Pons (tissue), 1 donor: ENCODE measurements at regions not wholly inside any gene's neighbourhood (a gene's known extent, or its start where the extent isn't known, plus 50 kb on each side); places are given as distances from the start of the nearest gene placed in this dataset.
"Not testable (repeated sequence)": the region's sequence is repeated elsewhere in the genome, so short reads cannot be mapped to it uniquely, and the experiment has no call there.

Experiments
- DNase-seq: peaks from one replicate; pipeline ENCODE4 v3.0.0-alpha.2; 2016; ENCODE audit warnings: low spot score

DNA sequence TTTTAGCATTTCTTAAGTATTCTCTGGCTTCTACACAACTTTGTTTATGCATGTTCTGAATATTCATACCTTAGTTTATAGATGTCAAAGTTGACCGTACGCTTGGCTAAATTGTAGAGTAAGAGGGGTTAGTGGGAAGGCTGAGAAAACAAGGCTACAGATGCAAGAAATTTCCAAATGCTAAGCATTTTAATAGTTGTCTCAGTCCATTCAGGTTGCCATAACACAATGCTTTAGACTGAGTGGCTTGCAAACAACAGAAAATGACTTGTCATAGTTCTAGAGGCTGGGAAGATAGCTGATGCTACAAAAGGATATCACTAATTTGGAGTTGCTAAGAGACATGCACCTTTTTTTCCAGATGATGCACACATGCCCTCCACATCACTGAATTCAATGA lies 53.0 kb upstream of the C1QTNF3 start:
- not testable (repeated sequence) for DNase-seq

DNA sequence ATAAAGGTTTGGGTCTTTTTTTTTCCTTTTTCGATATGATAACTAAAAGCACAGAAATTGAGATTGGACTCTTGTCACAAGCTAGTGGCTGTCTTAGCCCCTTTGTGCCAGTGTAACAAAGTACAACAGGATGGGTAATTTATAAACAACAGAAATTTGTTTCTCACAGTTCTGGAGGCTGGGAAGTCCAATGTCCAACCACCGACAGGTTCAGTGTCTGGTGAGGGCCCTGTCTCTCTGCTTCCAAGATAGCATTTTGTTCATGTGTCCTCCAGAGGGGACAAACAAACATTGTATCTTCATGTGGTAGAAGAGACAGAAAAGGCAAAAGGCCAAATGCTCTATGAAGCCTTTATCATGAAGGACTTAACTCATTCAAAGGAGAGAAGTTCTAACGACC lies 56.9 kb upstream of the C1QTNF3 start:
- not testable (repeated sequence) for DNase-seq

DNA sequence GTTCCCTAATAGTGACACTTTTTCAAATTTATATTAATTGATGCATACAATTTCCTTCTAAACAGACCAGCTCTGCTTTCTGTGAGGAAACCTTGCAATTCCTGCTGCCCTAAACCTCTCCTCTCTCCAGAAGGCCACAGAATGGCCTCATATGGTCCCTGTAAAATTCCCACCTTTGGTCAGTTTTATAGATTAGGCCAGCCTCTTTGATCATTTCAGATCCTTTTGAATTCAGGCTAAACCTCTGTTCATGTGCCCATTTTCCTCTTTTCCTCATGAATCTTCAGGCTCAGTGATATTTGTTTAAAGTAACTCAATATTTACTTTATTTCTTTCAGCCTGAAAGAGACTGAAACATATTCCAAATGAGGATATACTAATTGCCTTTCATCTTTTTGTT lies 58.6 kb upstream of the C1QTNF3 start:
- not testable (repeated sequence) for DNase-seq

DNA sequence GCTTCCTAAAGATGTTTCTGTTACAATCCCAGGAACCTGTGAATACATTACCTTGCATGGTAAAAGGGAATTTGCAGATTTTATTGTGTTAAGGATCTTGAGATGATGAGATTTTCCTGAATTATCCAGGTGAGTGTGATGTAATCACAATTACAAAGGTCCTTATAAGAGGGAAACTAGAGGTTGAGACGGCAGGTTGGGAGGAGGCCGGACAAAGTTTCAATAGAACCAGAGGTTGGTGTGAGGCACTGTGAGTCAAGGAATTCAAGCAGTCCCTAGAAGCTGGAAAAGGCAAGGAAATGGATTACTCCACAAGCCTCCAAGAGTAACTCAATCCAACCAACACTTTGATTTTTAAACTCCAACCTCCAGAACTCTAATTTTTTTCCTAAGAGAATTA lies 65.9 kb upstream of the C1QTNF3 start:
- DNase-seq = not testable (repeated sequence)

DNA sequence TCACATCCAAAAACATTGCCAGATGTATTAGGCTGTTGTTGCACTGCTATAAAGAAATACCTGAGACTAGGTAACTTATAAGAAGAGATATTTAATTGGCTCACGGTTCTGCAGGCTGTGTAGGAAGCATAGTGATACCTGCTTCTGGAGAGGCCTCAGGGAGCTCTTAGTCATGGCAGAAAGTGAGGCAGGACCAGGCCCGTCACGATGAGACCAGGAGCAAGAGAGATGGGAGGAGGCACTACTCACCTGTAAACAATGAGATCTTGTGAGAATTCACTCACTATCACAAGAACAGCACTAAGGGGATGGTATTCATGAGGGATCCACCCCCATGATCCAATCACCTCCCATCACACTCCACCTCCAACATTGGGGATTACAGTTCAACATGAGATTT lies 81.3 kb upstream of the C1QTNF3 start:
- not testable (repeated sequence) for DNase-seq

DNA sequence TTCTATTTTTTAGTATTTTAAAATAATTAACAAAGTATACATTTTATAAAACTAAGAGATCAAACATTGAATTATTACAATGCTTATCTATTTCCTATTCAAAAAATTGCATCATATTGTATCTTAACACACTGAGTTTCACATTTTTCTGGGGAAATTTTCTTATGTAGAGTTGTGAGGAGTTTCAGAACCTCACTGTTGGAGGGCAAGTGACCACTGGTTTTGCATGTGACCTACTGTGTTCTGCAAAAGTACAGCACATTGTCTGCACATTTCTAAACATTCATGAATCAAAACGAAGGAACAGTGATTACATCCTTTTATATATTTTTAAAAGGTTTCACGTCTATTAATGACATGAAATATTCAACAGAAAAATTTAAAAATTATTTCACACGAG lies 82.3 kb upstream of the C1QTNF3 start:
- not testable (repeated sequence) for DNase-seq

DNA sequence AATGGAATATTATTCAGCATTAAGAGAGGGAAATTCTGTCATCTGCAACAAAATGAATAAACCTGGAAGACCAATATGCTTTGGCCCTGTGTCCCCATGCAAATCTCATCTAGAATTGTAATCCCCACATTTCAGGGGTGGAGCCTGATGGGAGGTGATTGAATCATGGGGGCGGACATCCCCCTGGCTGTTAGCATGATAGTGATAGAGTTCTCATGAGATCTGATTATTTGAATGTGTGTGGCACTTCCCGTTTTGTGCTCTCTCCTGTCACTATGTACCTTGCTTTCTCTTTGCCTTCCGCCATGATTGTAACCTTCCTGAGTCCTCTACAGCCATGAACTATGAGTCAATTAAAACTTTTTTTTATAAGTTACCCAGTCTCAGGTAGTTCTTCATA lies 83.7 kb upstream of the C1QTNF3 start:
- not testable (repeated sequence) for DNase-seq

DNA sequence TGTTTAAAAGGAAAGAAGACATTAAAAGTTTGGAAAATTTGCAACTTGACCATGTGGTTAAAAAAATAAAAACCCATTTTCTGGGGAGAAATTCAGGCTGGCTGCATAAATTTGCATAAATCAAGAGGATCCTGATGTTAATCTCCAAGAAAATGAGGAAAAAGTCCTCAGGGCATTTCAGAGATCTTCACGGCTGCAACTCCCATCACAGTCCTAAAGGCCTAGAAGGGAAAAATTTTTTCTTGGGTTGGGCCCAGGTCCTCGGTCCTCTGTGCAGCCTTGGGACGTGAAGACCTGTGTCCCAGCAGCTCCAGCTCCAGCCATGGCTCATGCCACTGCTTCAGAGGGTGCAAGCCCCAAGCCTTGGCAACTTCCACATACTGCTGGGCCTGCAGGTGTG lies 84.8 kb upstream of the C1QTNF3 start:
- DNase-seq = not testable (repeated sequence)

DNA sequence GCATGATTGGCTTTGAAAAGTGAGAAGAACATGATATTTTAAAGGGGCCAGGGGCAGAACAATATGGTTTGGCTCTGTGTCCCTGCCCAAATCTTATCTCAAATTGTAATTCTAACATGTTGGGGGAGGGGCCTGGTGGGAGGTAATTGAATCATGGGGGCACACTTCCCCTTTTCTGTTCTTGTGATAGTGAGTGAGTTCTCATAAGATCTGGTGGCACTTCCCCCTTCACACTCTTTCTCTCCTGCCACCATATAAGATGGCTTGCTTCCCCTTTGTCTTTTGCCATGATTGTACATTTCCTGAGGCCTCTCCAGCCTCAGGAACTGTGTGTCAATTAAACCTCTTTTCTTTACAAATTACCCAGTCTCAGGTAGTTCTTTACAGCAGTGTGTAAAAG lies 85.9 kb upstream of the C1QTNF3 start:
- DNase-seq = not testable (repeated sequence)

DNA sequence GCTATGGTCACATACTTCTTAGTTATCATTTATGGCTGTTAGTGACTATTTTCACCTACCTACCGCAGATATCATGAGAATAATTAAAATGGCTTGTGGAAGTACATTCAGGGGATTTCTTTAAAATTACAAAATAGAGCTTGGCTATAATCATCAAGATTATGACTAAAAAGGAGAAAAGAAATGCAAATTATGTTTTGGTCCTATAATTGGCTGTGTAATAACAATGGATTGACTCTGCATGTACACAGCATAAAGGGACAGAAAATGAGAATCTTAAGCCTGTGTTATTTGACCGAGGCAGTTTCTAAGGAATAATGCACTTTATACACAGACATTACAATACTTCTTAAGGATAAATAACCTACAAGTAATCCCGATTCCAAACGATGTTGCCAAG lies 112.0 kb upstream of the C1QTNF3 start:
- DNase-seq = not testable (repeated sequence)

DNA sequence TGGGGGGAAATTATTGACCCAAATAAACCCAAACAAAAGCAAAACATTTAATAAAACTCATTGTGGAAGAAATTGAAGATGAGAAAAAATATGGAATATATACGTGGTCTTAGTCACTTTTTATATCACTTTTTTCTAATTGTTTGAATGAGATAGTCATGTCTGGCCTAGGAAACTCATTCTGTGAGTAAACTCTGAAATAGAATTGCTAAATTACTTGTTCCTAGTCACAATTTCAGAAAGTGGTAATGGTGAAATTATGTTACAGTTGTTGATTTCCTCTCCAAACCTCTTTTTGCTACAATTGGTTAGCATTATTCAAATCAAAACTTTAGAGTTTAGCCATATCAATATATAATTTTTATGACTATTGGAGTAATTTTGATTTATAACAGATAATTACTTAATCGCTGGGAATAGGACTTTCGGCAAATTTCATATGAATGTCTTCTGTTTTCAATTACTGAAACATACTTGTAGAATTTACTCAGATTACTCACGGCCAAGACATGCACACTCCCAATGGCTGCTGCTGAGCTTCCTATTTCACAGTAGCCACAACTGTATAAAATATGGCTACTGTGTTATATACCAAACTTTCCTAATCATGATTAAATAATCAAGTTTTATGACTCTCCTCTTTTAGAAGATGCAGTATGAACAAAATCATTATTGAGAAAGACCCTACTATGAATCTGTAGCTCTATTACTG lies 113.8 kb upstream of the C1QTNF3 start:
- DNase-seq = not testable (repeated sequence)

DNA sequence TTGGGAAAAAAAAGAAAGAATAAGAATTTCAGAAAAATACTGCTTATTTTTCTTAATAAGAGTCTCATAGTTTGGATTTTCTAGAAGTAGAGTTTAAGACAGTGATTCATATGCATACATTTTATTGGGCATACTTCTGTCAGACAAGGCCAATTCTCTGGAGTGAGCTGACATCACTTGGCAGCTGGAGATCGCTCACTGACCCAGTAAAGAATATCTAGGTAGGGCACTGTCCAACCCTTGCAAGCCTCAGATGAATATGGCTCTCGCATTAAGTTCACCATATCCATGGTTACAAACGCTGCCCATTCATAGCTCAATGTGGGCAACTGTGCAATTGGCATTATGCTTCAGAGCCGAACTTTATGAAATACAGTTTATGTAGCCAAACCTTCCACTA lies 117.9 kb upstream of the C1QTNF3 start:
- DNase-seq = not testable (repeated sequence)

DNA sequence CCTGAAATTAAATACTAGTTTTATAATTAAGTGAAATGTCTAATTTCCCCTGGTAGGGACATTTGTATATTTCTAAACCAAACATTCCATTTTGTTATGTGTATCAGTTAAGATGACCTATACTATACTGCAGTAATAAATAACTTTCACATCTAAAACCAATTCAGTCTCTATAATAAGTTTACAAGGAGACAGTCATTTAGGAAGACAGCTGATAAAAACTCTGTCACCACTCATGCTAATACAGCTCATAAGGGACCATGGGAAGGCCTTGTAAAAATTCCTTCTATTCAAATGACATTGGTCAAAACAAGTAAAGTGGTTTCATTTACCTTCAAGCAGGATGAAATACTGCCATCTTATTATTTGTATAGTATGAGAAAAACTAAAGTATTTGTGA lies 128.4 kb upstream of the C1QTNF3 start:
- DNase-seq = not testable (repeated sequence)

DNA sequence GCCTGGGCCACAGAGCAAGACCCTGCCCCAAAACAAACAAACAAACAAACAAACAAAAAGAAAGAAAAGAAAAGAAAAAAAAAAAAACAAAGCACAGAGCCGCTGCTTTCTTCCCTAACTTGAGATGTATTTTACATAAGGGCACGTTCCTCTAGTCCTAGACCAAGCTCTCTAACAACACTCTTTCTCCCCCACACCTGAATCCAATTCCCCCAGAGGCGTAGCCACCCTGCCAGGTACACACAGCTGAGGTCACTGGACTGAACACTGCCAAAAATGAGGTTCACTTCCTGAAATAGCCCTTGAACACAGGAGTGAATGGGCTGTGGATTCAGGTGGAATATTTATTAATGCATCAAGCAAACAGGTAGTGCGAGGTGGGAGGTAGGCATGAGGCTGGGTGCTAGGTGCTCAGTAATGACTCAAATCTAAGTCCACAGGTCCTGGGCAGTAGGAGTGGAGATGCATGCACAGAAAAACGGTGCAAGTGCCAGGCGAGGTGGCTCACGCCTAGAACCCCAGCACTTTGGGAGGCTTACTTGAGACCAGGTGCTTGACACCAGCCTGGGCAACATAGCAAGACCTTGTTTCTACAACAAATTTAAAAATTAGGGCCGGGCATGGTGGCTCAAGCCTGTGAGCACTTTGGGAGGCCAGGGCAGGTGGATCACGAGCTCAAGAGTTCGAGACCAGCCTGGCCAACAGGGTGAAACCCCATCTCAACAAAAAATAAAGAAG lies 136.6 kb upstream of the C1QTNF3 start:
- not testable (repeated sequence) for DNase-seq

DNA sequence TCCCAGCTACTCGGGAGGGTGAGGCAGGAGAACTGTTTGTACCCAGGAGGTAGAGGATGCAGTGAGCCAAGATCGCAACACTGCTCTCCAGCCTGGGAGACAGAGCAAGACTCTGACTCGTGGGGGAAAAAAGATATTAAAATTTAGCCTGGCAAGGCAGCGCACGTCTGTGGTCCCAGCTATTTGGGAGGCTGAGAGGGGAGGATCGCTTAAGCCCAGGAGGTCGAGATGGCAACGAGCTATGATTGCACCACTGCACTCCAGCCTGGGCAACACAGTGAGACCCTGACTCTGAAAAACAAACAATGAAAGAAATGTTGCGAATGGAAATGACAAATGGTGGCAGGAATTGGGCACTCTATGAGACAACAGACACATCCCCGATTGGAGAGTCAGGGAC lies 137.2 kb upstream of the C1QTNF3 start:
- DNase-seq = not testable (repeated sequence)

DNA sequence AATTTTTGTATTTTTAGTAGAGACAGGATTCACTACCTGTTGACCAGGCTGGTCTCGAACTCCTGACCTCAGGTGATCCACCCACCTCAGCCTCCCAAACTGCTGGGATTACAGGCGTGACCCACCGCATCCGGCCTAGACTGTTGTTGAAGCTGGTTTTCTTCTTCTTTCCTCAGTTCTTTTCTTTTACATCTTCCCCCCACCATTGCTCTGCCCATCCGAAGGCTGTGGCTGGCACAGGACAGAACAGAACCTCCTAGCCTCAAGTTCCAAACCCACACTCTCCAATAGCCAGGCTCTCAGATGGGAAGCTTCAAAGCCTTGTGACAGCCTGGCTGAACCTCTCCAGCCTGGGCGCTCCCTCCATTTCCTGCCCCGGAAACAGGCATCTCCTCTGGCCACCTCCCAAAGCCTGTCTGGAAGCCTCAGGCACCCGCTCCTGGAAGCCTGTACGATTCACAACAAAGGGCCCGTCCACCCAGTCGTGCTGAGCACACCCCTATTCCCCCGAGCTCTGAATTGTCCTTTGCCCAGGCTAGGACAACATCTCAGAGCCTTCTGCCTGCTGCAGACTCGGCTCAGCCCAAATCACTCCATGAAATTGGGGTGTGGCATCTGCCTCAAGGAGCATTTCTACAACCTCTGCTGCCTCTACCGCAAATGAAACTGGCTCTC lies 138.1 kb upstream of the C1QTNF3 start:
- DNase-seq = not testable (repeated sequence)

DNA sequence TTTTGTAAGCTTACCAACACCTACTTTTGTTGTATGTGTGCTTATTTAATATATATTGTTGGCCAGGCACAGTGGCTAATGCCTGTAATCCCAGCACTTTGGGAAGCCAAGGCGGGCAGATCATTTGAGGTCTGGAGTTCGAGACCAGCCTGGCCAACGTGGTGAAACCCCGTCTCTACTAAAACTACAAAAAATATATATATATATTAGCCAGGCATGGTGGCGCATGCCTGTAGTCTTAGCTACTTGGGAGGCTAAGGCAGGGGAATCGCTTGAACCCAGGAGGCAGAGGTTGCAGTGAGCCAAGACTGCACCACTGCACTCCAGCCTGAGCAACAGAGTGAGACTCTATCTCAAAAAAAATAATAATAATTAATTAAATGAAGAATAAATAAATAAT lies 142.0 kb upstream of the C1QTNF3 start:
- not testable (repeated sequence) for DNase-seq

DNA sequence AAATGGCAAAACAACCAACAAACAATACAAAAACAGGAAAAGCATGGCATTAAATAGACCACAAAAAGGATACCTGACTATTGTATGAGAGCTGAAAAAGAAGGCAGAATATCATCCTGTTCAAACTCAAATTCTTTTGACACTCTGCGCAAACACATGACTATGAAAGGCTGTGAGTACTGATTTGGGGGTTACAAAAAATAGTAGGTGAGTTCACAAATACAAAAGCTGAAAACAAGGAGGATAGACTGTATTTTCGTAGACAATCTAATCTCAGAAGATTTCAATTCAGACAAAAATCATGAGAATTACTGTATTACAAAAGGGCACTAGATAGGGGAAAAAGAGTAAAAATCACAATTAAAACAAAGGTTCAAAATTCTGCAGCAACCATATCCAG lies 142.6 kb upstream of the C1QTNF3 start:
- peak; percentile 37 for DNase-seq

DNA sequence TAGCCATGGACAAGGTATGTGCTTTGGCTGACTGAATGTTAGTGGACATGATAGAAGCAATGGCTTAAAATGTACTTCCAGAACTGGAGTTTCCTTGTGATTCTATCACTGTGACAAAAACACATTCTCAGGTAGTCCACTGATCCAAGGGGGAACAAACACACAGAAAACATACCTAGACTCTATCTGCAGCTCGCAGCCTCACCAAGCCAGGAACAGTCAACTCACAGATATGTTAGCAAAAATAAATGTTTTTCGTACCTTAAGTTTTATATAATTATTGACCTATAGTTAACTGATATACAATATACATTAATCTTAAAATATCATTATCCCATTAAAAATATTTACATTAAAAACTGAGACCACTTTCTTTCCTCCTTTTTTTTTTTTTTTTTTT lies 143.1 kb upstream of the C1QTNF3 start:
- not testable (repeated sequence) for DNase-seq

DNA sequence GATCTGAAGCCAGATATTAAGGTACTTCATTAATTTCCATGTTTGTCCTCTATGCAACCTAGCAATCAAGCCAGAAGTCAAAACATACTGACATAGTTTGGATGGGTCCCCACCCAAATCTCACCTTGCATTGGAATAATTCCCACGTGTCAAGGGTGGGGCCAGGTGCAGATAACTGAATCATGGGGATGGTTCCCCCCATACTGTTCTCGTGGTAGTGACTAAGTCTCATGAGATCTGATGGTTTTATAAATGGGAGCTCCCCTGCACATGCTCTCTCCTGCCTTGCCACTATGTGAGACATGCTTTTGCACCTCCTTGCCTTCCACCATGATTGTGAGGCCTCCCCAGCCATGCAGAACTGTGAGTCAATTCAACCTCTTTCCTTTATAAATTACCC lies 143.9 kb upstream of the C1QTNF3 start:
- not testable (repeated sequence) for DNase-seq

DNA sequence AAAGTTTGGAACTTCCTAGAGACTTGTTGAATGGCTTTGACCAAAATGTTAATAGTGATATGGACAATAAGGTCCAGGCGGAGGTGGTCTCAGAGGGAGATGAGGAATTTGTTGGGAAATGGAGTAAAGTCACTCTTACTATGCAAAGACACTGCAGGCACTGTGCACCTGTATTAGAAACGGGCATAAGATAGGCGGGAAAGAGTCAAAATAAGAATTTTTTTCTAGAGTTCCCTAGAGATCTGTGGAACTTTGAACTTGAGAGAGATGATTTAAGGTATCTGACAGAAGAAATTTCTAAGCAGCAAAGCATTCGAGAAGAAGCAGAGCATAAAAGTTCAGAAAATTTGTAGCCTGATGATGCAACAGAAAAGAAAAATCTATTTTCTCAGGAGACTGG lies 144.4 kb upstream of the C1QTNF3 start:
- not testable (repeated sequence) for DNase-seq

DNA sequence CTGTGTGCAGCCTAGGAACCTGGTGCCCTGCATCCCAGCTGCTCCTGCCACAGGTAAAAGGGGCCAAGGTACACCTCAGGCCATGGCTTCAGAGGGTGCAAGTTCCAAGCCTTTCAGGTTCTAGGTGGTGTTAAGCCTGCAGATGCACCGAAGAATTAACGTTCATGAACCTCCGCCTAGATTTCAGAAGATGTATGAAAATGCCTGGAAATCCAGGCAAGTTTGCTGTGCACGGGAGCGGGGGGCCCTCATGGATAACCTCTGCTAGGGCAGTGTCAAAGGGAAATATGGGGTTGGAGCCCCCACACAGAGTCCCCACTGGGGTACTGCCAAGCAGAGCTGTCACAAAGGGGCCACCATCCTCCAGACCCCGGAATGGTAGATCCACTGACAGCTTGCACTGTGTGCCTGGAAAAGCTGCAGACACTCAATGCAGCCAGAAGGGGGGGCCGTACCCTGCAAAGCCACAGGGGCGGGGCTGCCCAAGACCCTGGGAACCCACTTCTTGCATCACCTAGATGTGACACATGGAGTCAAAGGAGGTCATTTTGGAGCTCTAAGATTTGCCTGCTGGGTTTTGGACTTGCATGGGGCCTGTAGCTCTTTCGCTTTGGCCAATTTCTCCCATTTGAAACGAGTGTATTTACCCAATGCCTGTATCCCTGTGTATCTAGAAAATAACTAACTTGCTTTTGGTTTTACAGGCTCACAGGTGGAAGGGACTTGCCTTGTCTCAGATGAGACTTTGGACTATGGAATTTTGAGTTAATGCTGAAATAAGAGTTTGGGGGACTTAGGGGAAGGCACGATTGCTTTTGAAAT lies 145.2 kb upstream of the C1QTNF3 start:
- DNase-seq = peak; percentile 34
